C4-2B (cell line): ENCODE measurements at regions not wholly inside any gene's neighbourhood (a gene's known extent, or its start where the extent isn't known, plus 50 kb on each side); places are given as distances from the start of the nearest gene placed in this dataset.

ENCODE experiments used
- CTCF ChIP-seq: fragments of 450-650 bp; conservative IDR thresholded peaks from 2 replicates; pipeline ENCODE4 v1.5.1; 2017; ENCODE audit warnings: mild to moderate bottlenecking
- ZFX ChIP-seq: fragments of 450-650 bp; IDR thresholded peaks from 2 replicates; pipeline ENCODE4 v1.6.1; 2017

- TF ChIP-seq CTCF (peak; percentile 28), ZFX (no peak)
These were observed 152.8 kb upstream of the CTAGE1 start for GRCh38 chr18:22570492-22570891.
